ENCODE measurements at regions not wholly inside any gene's neighbourhood (a gene's known extent, or its start where the extent isn't known, plus 50 kb on each side); places are given as distances from the start of the nearest gene placed in this dataset.

DNA sequence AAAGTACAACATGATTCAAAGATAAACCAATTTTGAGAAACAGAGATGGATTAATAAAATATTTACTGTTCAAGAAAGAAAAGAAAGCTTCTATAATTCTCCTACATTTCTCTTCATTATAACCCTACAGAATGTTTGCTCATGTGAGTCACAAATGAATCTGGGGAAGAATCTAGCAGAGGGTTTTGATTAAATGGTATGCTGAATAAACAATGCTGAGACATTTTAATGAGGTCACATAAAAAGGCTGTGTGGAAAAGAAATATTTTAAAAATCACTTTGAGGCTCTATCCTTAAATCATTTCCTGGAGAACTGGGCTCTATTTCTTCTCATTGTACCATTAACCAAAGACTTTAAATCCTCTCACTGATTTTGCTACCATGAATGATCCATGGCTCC, 727.7 kb downstream of the NTRK3 start:
- TF ChIP-seq, protein P1, sequence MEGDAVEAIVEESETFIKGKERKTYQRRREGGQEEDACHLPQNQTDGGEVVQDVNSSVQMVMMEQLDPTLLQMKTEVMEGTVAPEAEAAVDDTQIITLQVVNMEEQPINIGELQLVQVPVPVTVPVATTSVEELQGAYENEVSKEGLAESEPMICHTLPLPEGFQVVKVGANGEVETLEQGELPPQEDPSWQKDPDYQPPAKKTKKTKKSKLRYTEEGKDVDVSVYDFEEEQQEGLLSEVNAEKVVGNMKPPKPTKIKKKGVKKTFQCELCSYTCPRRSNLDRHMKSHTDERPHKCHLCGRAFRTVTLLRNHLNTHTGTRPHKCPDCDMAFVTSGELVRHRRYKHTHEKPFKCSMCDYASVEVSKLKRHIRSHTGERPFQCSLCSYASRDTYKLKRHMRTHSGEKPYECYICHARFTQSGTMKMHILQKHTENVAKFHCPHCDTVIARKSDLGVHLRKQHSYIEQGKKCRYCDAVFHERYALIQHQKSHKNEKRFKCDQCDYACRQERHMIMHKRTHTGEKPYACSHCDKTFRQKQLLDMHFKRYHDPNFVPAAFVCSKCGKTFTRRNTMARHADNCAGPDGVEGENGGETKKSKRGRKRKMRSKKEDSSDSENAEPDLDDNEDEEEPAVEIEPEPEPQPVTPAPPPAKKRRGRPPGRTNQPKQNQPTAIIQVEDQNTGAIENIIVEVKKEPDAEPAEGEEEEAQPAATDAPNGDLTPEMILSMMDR (IDR thresholded peaks at IDR 0.05), result no peak
- no peak for TF ChIP-seq EP300 (IDR thresholded peaks at IDR 0.05)

All from suprapubic skin (tissue), 3 donors.